ENCODE measurements at regions not wholly inside any gene's neighbourhood (a gene's known extent, or its start where the extent isn't known, plus 50 kb on each side); places are given as distances from the start of the nearest gene placed in this dataset.
"Not testable (repeated sequence)": the region's sequence is repeated elsewhere in the genome, so short reads cannot be mapped to it uniquely, and the experiment has no call there.

DNA sequence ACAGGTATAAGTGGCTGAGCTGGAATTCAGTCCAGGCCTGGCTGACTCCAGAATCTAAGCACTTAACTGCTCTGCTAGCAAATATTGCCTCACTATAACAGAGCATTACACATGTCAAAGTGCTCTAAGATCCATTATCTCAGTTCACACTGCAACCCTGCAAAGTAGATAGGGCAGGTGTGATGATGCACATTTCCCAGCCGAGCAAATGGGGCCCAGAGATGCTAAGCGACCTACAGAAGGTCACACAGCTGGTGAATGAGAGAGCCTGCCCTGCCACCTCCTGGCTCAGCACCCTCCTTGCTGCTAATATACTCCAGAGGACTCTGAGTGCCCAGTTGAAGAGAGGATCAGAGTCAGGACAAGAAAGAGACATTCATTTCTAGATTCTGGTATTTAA lies 73.6 kb upstream of the CCL1 start:
- FAIRE-seq (no peak), DNase-seq (ENCODE audit: insufficient read length, low spot score) (no peak)
- TF ChIP-seq, protein P1, sequence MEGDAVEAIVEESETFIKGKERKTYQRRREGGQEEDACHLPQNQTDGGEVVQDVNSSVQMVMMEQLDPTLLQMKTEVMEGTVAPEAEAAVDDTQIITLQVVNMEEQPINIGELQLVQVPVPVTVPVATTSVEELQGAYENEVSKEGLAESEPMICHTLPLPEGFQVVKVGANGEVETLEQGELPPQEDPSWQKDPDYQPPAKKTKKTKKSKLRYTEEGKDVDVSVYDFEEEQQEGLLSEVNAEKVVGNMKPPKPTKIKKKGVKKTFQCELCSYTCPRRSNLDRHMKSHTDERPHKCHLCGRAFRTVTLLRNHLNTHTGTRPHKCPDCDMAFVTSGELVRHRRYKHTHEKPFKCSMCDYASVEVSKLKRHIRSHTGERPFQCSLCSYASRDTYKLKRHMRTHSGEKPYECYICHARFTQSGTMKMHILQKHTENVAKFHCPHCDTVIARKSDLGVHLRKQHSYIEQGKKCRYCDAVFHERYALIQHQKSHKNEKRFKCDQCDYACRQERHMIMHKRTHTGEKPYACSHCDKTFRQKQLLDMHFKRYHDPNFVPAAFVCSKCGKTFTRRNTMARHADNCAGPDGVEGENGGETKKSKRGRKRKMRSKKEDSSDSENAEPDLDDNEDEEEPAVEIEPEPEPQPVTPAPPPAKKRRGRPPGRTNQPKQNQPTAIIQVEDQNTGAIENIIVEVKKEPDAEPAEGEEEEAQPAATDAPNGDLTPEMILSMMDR (IDR thresholded peaks at IDR 0.05; ENCODE audit: insufficient read depth, missing control alignments) = no peak

DNA sequence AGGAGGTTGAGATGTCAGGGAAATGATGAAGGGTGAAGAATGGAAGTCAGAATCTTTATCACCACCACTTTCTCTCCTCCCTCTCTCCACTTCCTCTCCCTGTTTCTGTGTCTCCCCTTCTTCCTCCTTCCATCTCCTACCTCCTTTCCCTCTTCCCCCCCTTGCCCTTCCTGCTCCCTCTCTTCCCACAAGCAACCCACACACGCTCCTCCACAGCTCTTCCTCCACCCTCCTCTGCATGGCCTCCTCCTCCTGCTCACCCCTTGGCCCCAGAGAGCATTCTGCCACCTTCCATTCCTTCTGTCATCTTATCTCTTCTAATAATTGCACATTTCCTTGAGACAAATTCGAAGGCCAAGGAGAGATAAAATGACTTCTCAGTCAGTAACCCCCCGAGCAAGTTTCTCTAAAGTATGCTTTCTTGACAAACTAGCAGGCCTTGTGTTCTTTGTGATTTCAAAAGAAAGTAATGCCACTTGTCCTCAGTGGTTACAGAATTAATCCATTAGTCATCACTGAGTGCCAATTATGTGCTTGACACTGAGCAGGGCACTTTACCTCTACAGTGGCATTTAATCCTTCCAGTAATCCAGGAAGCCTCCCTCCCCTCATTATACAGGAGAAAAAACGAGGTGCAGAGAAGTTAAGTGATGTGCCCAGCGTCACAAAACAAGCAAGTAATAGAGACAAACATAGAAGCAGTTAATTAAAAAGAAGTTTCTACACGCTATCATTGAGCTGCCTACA lies 72.3 kb upstream of the CCL1 start:
- no peak for DNase-seq (ENCODE audit: insufficient read length, low spot score)
- TF ChIP-seq, protein P1 (IDR thresholded peaks at IDR 0.05; ENCODE audit: insufficient read depth, missing control alignments) = no peak
- no peak for FAIRE-seq

DNA sequence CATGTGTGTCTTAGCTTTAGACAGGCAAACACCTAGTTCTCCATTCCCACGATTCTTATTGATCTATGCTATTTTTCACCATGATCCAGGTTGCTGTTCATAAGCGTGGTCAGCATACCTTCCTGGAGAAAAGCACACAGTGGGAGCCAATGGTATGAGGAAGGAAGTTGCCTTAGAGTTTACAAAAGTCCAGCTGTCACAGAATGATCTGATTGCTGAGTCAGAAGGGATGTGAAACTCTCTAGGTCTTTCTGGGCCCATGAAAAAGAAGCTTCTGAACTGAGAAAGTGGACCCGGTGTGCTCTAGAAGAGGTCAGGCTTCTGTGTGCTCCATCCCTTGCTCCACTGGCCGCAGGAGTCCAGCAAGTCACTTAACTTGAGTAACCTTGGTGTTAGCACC lies 71.0 kb upstream of the CCL1 start:
- DNase-seq (ENCODE audit: insufficient read length, low spot score) (no peak), FAIRE-seq (no peak)
- TF ChIP-seq, protein P1 (IDR thresholded peaks at IDR 0.05; ENCODE audit: insufficient read depth, missing control alignments) = no peak

DNA sequence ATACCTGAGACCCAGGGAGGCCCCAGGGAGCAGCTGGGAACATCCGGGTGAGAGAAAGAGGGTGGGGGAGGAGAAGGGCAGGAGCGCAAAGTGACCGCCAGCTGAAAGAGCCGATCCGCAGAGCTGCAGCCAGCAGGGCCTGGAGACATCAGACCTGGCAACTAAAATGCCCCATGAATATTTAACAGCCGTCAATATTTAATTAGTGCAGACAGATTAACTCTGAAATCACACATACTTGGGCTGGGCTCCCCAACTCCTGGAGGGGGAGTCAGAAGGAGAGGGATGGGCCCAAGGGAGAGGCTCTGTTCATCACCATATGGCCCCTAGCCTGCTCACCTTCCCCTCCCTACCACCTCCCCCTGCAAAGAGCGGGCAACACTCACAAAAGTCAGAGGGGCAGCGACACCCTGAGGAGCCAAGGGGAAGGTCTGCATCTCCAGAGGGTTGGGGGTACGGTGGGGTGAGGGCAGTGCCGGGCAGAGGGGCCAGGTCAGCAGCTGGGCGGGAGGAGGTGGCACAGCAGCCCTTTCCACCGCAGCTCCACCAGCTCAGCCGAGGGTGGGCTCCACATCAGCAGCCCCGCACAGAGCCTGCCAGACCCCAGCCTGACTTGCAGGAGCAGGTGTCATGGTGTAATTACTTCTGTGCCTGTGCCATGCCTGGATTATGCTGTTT lies 61.9 kb upstream of the CCL1 start:
- TF ChIP-seq, protein P1 (IDR thresholded peaks at IDR 0.05; ENCODE audit: insufficient read depth, missing control alignments) = no peak
- no peak for DNase-seq (ENCODE audit: insufficient read length, low spot score)
- FAIRE-seq = no peak

DNA sequence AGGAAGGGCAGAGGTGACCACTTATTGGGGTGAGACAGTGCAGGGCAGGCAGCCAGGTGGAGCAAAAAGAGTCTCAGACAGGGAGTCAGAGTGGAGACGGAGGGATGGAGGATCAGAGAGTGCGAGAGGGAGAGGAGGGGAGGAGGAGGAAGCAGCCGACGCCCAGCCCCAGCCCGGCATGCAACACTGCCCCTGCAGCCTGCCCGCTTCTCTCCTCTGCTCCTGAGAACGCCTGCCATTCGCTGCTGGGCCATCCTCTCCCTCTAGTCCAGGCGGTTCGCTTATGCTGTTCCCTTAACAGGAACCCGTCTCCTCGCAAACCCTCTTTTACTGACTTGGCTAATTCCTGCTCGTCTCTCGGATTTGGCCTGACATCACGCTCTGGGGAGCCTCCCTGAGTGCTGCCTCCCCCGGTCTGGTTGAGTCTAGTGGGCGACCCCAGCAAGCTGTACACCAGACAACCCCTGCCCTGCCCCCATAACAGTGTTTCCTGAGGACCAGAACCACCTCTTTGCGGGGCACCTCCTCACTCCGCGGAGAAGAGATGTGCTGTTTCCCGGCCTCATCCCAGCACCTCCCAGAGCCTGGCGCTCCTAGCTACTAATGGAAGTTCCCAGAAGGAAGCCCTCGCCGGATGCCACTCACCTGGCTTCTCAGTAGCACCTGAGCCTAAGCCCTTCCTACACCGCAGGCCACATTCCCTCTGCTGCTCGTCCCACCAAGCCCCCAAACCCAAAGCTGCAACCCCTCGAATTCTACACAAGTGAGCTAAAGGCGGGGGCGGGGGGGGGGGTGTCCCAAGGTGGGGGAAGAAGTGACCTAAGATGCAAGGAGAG lies 61.2 kb upstream of the CCL1 start:
- FAIRE-seq (no peak), DNase-seq (ENCODE audit: insufficient read length, low spot score) (no peak)
- TF ChIP-seq, protein P1 (IDR thresholded peaks at IDR 0.05; ENCODE audit: insufficient read depth, missing control alignments) = no peak

DNA sequence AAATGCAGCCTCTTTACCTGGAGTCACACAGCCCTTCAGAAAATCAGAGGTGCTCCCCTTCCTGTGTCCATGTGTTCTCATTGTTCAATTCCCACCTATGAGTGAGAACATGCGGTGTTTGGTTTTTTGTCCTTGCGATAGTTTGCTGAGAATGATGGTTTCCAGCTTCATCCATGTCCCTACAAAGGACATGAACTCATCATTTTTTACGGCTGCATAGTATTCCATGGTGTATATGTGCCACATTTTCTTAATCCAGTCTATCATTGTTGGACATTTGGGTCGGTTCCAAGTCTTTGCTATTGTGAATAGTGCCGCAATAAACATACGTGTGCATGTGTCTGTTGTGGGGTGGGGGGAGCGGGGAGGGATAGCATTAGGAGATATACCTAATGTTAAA lies 60.3 kb upstream of the CCL1 start:
- not testable (repeated sequence) for FAIRE-seq; DNase-seq (ENCODE audit: insufficient read length, low spot score)

DNA sequence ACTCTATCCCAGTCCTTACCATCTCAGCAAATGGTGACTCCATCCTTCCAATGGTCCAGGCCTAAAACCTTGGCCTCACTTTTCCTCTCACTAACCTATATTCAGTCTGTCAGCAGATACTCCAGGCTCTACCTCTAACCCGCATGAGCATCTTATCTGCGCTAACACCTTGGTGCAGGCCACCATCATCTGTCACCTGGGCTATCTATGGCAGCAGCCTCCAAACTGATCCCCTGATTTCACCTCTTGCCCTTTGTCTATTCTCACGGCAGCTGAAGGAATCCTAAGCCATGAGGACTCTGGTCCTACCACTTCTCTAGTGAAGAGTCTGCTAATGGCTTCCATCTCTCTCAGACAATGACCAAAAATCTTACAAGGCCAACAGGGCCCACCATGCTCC lies 57.9 kb upstream of the CCL1 start:
- TF ChIP-seq, protein P1 (IDR thresholded peaks at IDR 0.05; ENCODE audit: insufficient read depth, missing control alignments) = no peak
- FAIRE-seq (no peak), DNase-seq (ENCODE audit: insufficient read length, low spot score) (no peak)

Measured in D721Med (cell line).